MCF 10A (cell line): ENCODE measurements at regions not wholly inside any gene's neighbourhood (a gene's known extent, or its start where the extent isn't known, plus 50 kb on each side); places are given as distances from the start of the nearest gene placed in this dataset.

Source experiments
- BruUV-seq: library from RNA; stranded (reverse); fragments of 400-500 nt; replicated peaks from 2 replicates; lab custom pipeline; 2021; lab: Mats Ljungman, UMichigan
- CTCF ChIA-PET: fragments of 300-600 bp; sonication (Branson Sonifier 250); formaldehyde crosslinking; extraction: SDS; loops from one replicate; lab custom pipeline; 2021; ENCODE audit warnings: antibody characterized with exemption, inconsistent platforms; lab: Yijun Ruan, JAX
- POLR2A ChIA-PET: fragments of 300-600, 350-650 bp; sonication (Branson Sonifier 250); formaldehyde crosslinking; extraction: SDS; loops from one replicate; lab custom pipeline; 2020; ENCODE audit warnings: antibody characterized with exemption, inconsistent platforms; lab: Yijun Ruan, JAX
- DNase-seq: peaks from one replicate; pipeline ENCODE4 v3.0.0-alpha.2; 2018; ENCODE audit not compliant: unreplicated experiment
- H3K27ac Mint-ChIP-seq: one replicate; pipeline ENCODE4 v1.8.0; 2022; ENCODE audit warnings: mild to moderate bottlenecking, low read depth, mixed read lengths; ENCODE audit not compliant: unreplicated experiment
- H3K27me3 Mint-ChIP-seq: one replicate; pipeline ENCODE4 v1.8.0; 2022; ENCODE audit warnings: mixed read lengths; ENCODE audit not compliant: insufficient read depth, unreplicated experiment
- H3K36me3 Mint-ChIP-seq: one replicate; pipeline ENCODE4 v1.8.0; 2022; ENCODE audit warnings: mild to moderate bottlenecking, moderate library complexity, mixed read lengths; ENCODE audit not compliant: insufficient read depth, unreplicated experiment
- H3K4me1 Mint-ChIP-seq: one replicate; pipeline ENCODE4 v1.8.0; 2022; ENCODE audit warnings: mixed read lengths; ENCODE audit not compliant: insufficient read depth, unreplicated experiment
- H3K4me3 Mint-ChIP-seq: one replicate; pipeline ENCODE4 v1.8.0; 2022; ENCODE audit warnings: mild to moderate bottlenecking, moderate library complexity, mixed read lengths; ENCODE audit not compliant: unreplicated experiment
- H3K9me3 Mint-ChIP-seq: one replicate; pipeline ENCODE4 v1.8.0; 2022; ENCODE audit warnings: mixed read lengths; ENCODE audit not compliant: unreplicated experiment
- CTCF ChIP-seq: fragments of 200-600 bp; IDR thresholded peaks from one replicate; pipeline ENCODE4 v1.8.0; 2022; ENCODE audit warnings: antibody characterized with exemption, mild to moderate bottlenecking; ENCODE audit not compliant: unreplicated experiment
- intact Hi-C: fragments of 100-400 bp; cut with micrococcal nuclease; formaldehyde crosslinking; loops from 2 replicates; pipeline ENCODE4 v1.14.1; 2022

GRCh38 chrX:40385682-40386081, 195.1 kb upstream of the ATP6AP2 start:
- H3K9me3 Mint-ChIP-seq, result no peaks in the 10 kb centered on the region
- peaks cover 43% of the 10 kb centered on the region for H3K27me3 Mint-ChIP-seq
- H3K4me1 Mint-ChIP-seq, result no peaks in the 10 kb centered on the region
- intact Hi-C loops, result no loop called here
- no peak for DNase-seq
- CTCF ChIA-PET, result no interaction called here
- no peaks in the 10 kb centered on the region for H3K36me3 Mint-ChIP-seq
- POLR2A ChIA-PET, result no interaction called here
- no peak for TF ChIP-seq CTCF
- H3K4me3 Mint-ChIP-seq, result no peak overlapping the region
- no TSS peak for BruUV-seq
- no peak overlapping the region for H3K27ac Mint-ChIP-seq

- H3K27ac Mint-ChIP-seq, result no peak overlapping the region
- no peak overlapping the region for H3K4me3 Mint-ChIP-seq
- ChIA-PET POLR2A (no interaction called here), CTCF (no interaction called here)
- H3K36me3 Mint-ChIP-seq, result no peaks in the 10 kb centered on the region
- intact Hi-C loops, result no loop called here
- no TSS peak for BruUV-seq
- H3K9me3 Mint-ChIP-seq, result no peaks in the 10 kb centered on the region
- H3K4me1 Mint-ChIP-seq, result no peaks in the 10 kb centered on the region
- no peak for DNase-seq
- peaks cover 46% of the 10 kb centered on the region for H3K27me3 Mint-ChIP-seq
- no peak for TF ChIP-seq CTCF
Measured at GRCh38 chrX:40385256-40385655, 195.5 kb upstream of the ATP6AP2 start.

GRCh38 chrX:40383969-40384368, 196.8 kb upstream of the ATP6AP2 start:
- TF ChIP-seq CTCF, result no peak
- no peak overlapping the region for H3K27ac Mint-ChIP-seq
- CTCF ChIA-PET, result no interaction called here

GRCh38 chrX:40383360-40383759, 197.4 kb upstream of the ATP6AP2 start:
- no peak for TF ChIP-seq CTCF
- H3K4me3 Mint-ChIP-seq, result no peak overlapping the region

More at GRCh38 chrX:40383969-40384368, 196.8 kb upstream of the ATP6AP2 start:
- H3K4me3 Mint-ChIP-seq, result no peak overlapping the region
- peaks cover 59% of the 10 kb centered on the region for H3K27me3 Mint-ChIP-seq
- no peaks in the 10 kb centered on the region for H3K9me3 Mint-ChIP-seq
- no peaks in the 10 kb centered on the region for H3K4me1 Mint-ChIP-seq
- POLR2A ChIA-PET, result no interaction called here
- BruUV-seq, result no TSS peak
- intact Hi-C loops, result no loop called here
- no peaks in the 10 kb centered on the region for H3K36me3 Mint-ChIP-seq
- DNase-seq, result no peak

More at GRCh38 chrX:40383360-40383759, 197.4 kb upstream of the ATP6AP2 start:
- intact Hi-C loops, result no loop called here
- Mint-ChIP-seq H3K4me1 (no peaks in the 10 kb centered on the region), H3K27me3 (peaks cover 59% of the 10 kb centered on the region), H3K9me3 (no peaks in the 10 kb centered on the region), H3K36me3 (no peaks in the 10 kb centered on the region), H3K27ac (no peak overlapping the region)
- ChIA-PET CTCF (no interaction called here), POLR2A (no interaction called here)
- no peak for DNase-seq
- BruUV-seq, result no TSS peak
